GM19238 (cell line): ENCODE measurements at regions not wholly inside any gene's neighbourhood (a gene's known extent, or its start where the extent isn't known, plus 50 kb on each side); places are given as distances from the start of the nearest gene placed in this dataset.

ENCODE experiments used
- DNase-seq: peaks from one replicate; pipeline ENCODE4 v3.0.0; 2011; ENCODE audit warnings: low spot score; ENCODE audit not compliant: insufficient read length

GRCh38 chr12:58190618-58191017 is 249.3 kb downstream of the ATP23 start:
- DNase-seq = no peak

GRCh38 chr12:58196971-58197370 is 255.6 kb downstream of the ATP23 start:
- no peak for DNase-seq

- DNase-seq = no peak
These were observed 261.8 kb downstream of the ATP23 start for GRCh38 chr12:58202933-58203718.

- DNase-seq = no peak
These were observed 262.7 kb downstream of the ATP23 start for GRCh38 chr12:58204071-58204470.

GRCh38 chr12:58206876-58207275 is 265.5 kb downstream of the ATP23 start:
- no peak for DNase-seq

- no peak for DNase-seq
These were observed 269.8 kb downstream of the ATP23 start for GRCh38 chr12:58211211-58211610.

GRCh38 chr12:58217130-58217529 is 275.8 kb downstream of the ATP23 start:
- DNase-seq = no peak

GRCh38 chr12:58224536-58225105 is 283.3 kb downstream of the ATP23 start:
- DNase-seq = no peak

GRCh38 chr12:58225203-58225877 is 284.0 kb downstream of the ATP23 start:
- DNase-seq = no peak

GRCh38 chr12:58233886-58234285 is 292.5 kb downstream of the ATP23 start:
- DNase-seq = no peak

- no peak for DNase-seq
These were observed 297.0 kb downstream of the ATP23 start for GRCh38 chr12:58238411-58238810.

GRCh38 chr12:58241099-58241498 is 299.7 kb downstream of the ATP23 start:
- DNase-seq = no peak

- no peak for DNase-seq
These were observed 301.6 kb downstream of the ATP23 start for GRCh38 chr12:58242796-58243630.

GRCh38 chr12:58247633-58248032 is 306.3 kb downstream of the ATP23 start:
- DNase-seq = no peak

- no peak for DNase-seq
These were observed 307.2 kb downstream of the ATP23 start for GRCh38 chr12:58248599-58248998.

- DNase-seq = no peak
These were observed 308.2 kb downstream of the ATP23 start for GRCh38 chr12:58249610-58250009.

GRCh38 chr12:58250077-58250476 is 308.7 kb downstream of the ATP23 start:
- DNase-seq = no peak

GRCh38 chr12:58252914-58253313 is 311.5 kb downstream of the ATP23 start:
- no peak for DNase-seq

GRCh38 chr12:58253663-58254062 is 312.3 kb downstream of the ATP23 start:
- no peak for DNase-seq

GRCh38 chr12:58254463-58255100 is 313.2 kb downstream of the ATP23 start:
- no peak for DNase-seq

- DNase-seq = no peak
These were observed 321.4 kb downstream of the ATP23 start for GRCh38 chr12:58262796-58263195.
